GM23338 (cell line): ENCODE measurements at regions not wholly inside any gene's neighbourhood (a gene's known extent, or its start where the extent isn't known, plus 50 kb on each side); places are given as distances from the start of the nearest gene placed in this dataset.

Source experiments
- ATAC-seq: fragments of 200-7000 bp; cut with Tn5 transposase; 3 replicates; pipeline ENCODE4 v1.9.1; 2020
- DNase-seq: peaks from one replicate; pipeline ENCODE4 v3.0.0-alpha.2; 2015; ENCODE audit warnings: low spot score
- H2AFZ ChIP-seq: fragments of 200-600 bp; sonication (generic); 2 replicates; pipeline ENCODE4 v1.8.0; 2016; ENCODE audit warnings: antibody characterized with exemption, mild to moderate bottlenecking, moderate library complexity
- H3F3A ChIP-seq: fragments of 200-600 bp; sonication (generic); replicated peaks from 2 replicates; pipeline ENCODE4 v1.8.0; 2017; ENCODE audit warnings: antibody characterized with exemption, mixed run types, low read depth
- H3K27ac ChIP-seq: fragments of 200-600 bp; sonication (generic); 2 replicates; pipeline ENCODE4 v1.6.1; 2016; ENCODE audit warnings: low read depth
- H3K27me3 ChIP-seq: fragments of 200-600 bp; sonication (generic); 2 replicates; pipeline ENCODE4 v1.8.0; 2016; ENCODE audit warnings: mild to moderate bottlenecking, mixed run types, moderate library complexity; ENCODE audit not compliant: insufficient read depth
- H3K36me3 ChIP-seq: fragments of 200-600 bp; sonication (generic); 2 replicates; pipeline ENCODE4 v1.8.0; 2016; ENCODE audit warnings: mild to moderate bottlenecking; ENCODE audit not compliant: insufficient read depth
- H3K4me1 ChIP-seq: fragments of 200-600 bp; sonication (generic); 2 replicates; pipeline ENCODE4 v1.8.0; 2016; ENCODE audit warnings: mild to moderate bottlenecking, moderate library complexity; ENCODE audit not compliant: insufficient read depth
- H3K4me2 ChIP-seq: fragments of 200-600 bp; sonication (generic); 2 replicates; pipeline ENCODE4 v1.7.1; 2017; ENCODE audit warnings: mixed run types
- H3K4me3 ChIP-seq: fragments of 200-600 bp; sonication (generic); 2 replicates; pipeline ENCODE4 v1.6.1; 2016; ENCODE audit warnings: mixed run types
- H3K79me2 ChIP-seq: fragments of 200-600 bp; sonication (generic); replicated peaks from 2 replicates; pipeline ENCODE4 v1.8.0; 2017; ENCODE audit warnings: mild to moderate bottlenecking; ENCODE audit not compliant: insufficient read depth
- H3K9me2 ChIP-seq: fragments of 200-600 bp; sonication (generic); 2 replicates; pipeline ENCODE4 v1.8.0; 2017; ENCODE audit not compliant: insufficient read depth
- H4K20me1 ChIP-seq: fragments of 200-600 bp; sonication (generic); replicated peaks from 2 replicates; pipeline ENCODE4 v1.8.0; 2017; ENCODE audit warnings: mild to moderate bottlenecking; ENCODE audit not compliant: insufficient read depth
- H3K27ac Mint-ChIP-seq: 2 replicates; pipeline ENCODE4 v1.8.0; 2020; ENCODE audit warnings: inconsistent platforms, mild to moderate bottlenecking, moderate library complexity, mixed read lengths
- H3K27me3 Mint-ChIP-seq: 3 replicates; pipeline ENCODE4 v1.8.0; 2022; ENCODE audit warnings: low read depth, mild to moderate bottlenecking, moderate library complexity, mixed read lengths, inconsistent platforms; ENCODE audit not compliant: insufficient read depth, poor library complexity
- H3K36me3 Mint-ChIP-seq: 3 replicates; pipeline ENCODE4 v1.8.0; 2021; ENCODE audit warnings: low read depth, mild to moderate bottlenecking, inconsistent platforms, moderate library complexity, mixed read lengths
- H3K4me1 Mint-ChIP-seq: 3 replicates; pipeline ENCODE4 v1.8.0; 2020; ENCODE audit warnings: mild to moderate bottlenecking, inconsistent platforms, mixed read lengths
- H3K4me3 Mint-ChIP-seq: 3 replicates; pipeline ENCODE4 v1.8.0; 2021; ENCODE audit warnings: moderate library complexity, mild to moderate bottlenecking, inconsistent platforms, mixed read lengths
- H3K9me3 Mint-ChIP-seq: 3 replicates; pipeline ENCODE4 v1.8.0; 2020; ENCODE audit warnings: moderate library complexity, mild to moderate bottlenecking, inconsistent platforms, mixed read lengths
- CREB1 ChIP-seq: fragments of 250-450 bp; sonication (Bioruptor Pico); IDR thresholded peaks from 2 replicates; pipeline ENCODE4 v1.5.0; 2020; ENCODE audit warnings: low read depth, mild to moderate bottlenecking, moderate library complexity
- ETS1 ChIP-seq: IDR thresholded peaks from 2 replicates; pipeline ENCODE4 v1.6.1; 2016; ENCODE audit warnings: antibody characterized with exemption
- EZH2 ChIP-seq: fragments of 200-600 bp; sonication (generic); IDR thresholded peaks from one replicate; pipeline ENCODE4 v1.8.0; 2017; ENCODE audit warnings: antibody characterized with exemption, mild to moderate bottlenecking, low read depth; ENCODE audit not compliant: unreplicated experiment
- EZH2phosphoT487 ChIP-seq: fragments of 200-600 bp; sonication (generic); IDR thresholded peaks from one replicate; pipeline ENCODE4 v1.8.1; 2018; ENCODE audit warnings: antibody characterized with exemption; ENCODE audit not compliant: unreplicated experiment
- JUNB ChIP-seq: IDR thresholded peaks from one replicate; pipeline ENCODE4 v1.6.1; 2016; ENCODE audit warnings: antibody characterized with exemption; ENCODE audit not compliant: unreplicated experiment
- REST ChIP-seq: IDR thresholded peaks from one replicate; pipeline ENCODE4 v1.6.1; 2018; ENCODE audit warnings: antibody characterized with exemption; ENCODE audit not compliant: unreplicated experiment
- ZNF331 ChIP-seq: fragments of 250-450 bp; sonication (Bioruptor Pico); IDR thresholded peaks from 2 replicates; pipeline ENCODE4 v1.5.0; 2020; ENCODE audit warnings: low read depth, mild to moderate bottlenecking, moderate library complexity
- ZNF462 ChIP-seq: fragments of 250-450 bp; sonication (Bioruptor Pico); IDR thresholded peaks from 2 replicates; pipeline ENCODE4 v1.5.0; 2020; ENCODE audit warnings: mild to moderate bottlenecking, moderate library complexity

GRCh38 chr3:174538151-174538550 is 321.0 kb upstream of the NAALADL2 start:
- Histone ChIP-seq H3K9me2 (no peaks in the 10 kb centered on the region), H3K4me3 (no peak overlapping the region), H4K20me1 (no peaks in the 10 kb centered on the region), H3K27me3 (no peaks in the 10 kb centered on the region), H3K27ac (peak overlapping the region; percentile 96), H3K79me2 (no peaks in the 10 kb centered on the region), H3K36me3 (no peaks in the 10 kb centered on the region), H3K4me2 (peak overlapping the region; percentile 21), H3K4me1 (peaks cover 52% of the 10 kb centered on the region), H2AFZ (no peak overlapping the region), H3F3A (no peaks in the 10 kb centered on the region)
- TF ChIP-seq ZNF462 (CRISPR knock-in tag) (no peak), EZH2 (no peak), ZNF331 (CRISPR knock-in tag) (no peak), EZH2phosphoT487 (no peak), CREB1 (CRISPR knock-in tag) (no peak), REST (no peak), JUNB (no peak), ETS1 (no peak)
- peaks cover 7% of the 10 kb centered on the region; the same call in 2 of the 3 replicates for H3K36me3 Mint-ChIP-seq
- H3K4me3 Mint-ChIP-seq, result no peak overlapping the region
- peak; percentile 49 for DNase-seq
- no peaks in the 10 kb centered on the region for H3K9me3 Mint-ChIP-seq
- H3K27ac Mint-ChIP-seq, result peak overlapping the region; percentile 87
- peak; percentile 32 for ATAC-seq
- peaks cover 3% of the 10 kb centered on the region for H3K27me3 Mint-ChIP-seq
- peaks cover 61% of the 10 kb centered on the region for H3K4me1 Mint-ChIP-seq
